H1 (cell line): ENCODE measurements at regions not wholly inside any gene's neighbourhood (a gene's known extent, or its start where the extent isn't known, plus 50 kb on each side); places are given as distances from the start of the nearest gene placed in this dataset.
A peak's percentile ranks its signal among the peaks of the same experiment; 100 is the strongest.

ENCODE experiments used
- CTCF ChIA-PET: fragments of 300-600 bp; sonication (Branson Sonifier 250); formaldehyde crosslinking; loops from one replicate; lab custom pipeline; 2021; ENCODE audit not compliant: partially characterized antibody; lab: Charles Lee
- POLR2A ChIA-PET: fragments of 300-600 bp; sonication (Branson Sonifier 250); formaldehyde crosslinking; loops from one replicate; lab custom pipeline; 2021; ENCODE audit warnings: inconsistent platforms; ENCODE audit not compliant: partially characterized antibody; lab: Charles Lee
- DNase-seq, 2 experiments: peaks; one replicate each; pipeline versions ENCODE4 v3.0.0 to v3.0.0-alpha.2; 2010 to 2022; ENCODE audit warnings: low spot score in 2 of 2, low read depth in 1 of 2, mixed read lengths in 1 of 2
- FAIRE-seq: peaks from 2 replicates; lab custom pipeline; 2011; peaks lifted over from hg19 to GRCh38; lab: Jason Lieb, UNC
- H2AFZ ChIP-seq: 2 replicates; pipeline ENCODE4 v1.8.1; 2012; ENCODE audit warnings: low read length, inconsistent platforms
- H2AK5ac ChIP-seq: 2 replicates; pipeline ENCODE4 v1.6.1; 2013; ENCODE audit warnings: low read depth, low read length
- H2BK120ac ChIP-seq: replicated peaks from 2 replicates; pipeline ENCODE3; 2013; ENCODE audit warnings: low read depth, low read length, inconsistent platforms
- H2BK12ac ChIP-seq: 2 replicates; pipeline ENCODE4 v1.6.1; 2013; ENCODE audit warnings: low read depth, low read length
- H2BK15ac ChIP-seq: 2 replicates; pipeline ENCODE4 v1.6.1; 2013; ENCODE audit warnings: low read length
- H2BK20ac ChIP-seq: 2 replicates; pipeline ENCODE4 v1.6.1; 2013; ENCODE audit warnings: low read length
- H2BK5ac ChIP-seq: 2 replicates; pipeline ENCODE4 v1.6.1; 2013; ENCODE audit warnings: low read depth, low read length
- H3K14ac ChIP-seq: 2 replicates; pipeline ENCODE4 v1.6.1; 2013; ENCODE audit warnings: inconsistent platforms; ENCODE audit not compliant: insufficient read length
- H3K18ac ChIP-seq: 2 replicates; pipeline ENCODE4 v1.6.1; 2013; ENCODE audit warnings: low read length; ENCODE audit errors: extremely low read depth
- H3K23ac ChIP-seq: 2 replicates; pipeline ENCODE4 v1.6.1; 2013; ENCODE audit warnings: inconsistent platforms; ENCODE audit not compliant: insufficient read length
- H3K23me2 ChIP-seq: 2 replicates; pipeline ENCODE4 v1.6.1; 2013; ENCODE audit warnings: low read depth, low read length
- H3K27ac ChIP-seq: 2 replicates; pipeline ENCODE4 v1.6.1; 2011; ENCODE audit warnings: low read depth, low read length, inconsistent platforms
- H3K27me3 ChIP-seq, 4 experiments: replicated peaks in 1 of 4; 1 replicate in 1 of 4; 2 replicates in 3 of 4; pipeline versions ENCODE4 v1.6.1 to v1.8.1; 2011 to 2013; ENCODE audit warnings: low read length in 3 of 4, mild to moderate bottlenecking in 3 of 4, inconsistent platforms in 2 of 4, mixed read lengths in 2 of 4, moderate library complexity in 1 of 4; ENCODE audit not compliant: control insufficient read depth in 3 of 4, insufficient read depth in 3 of 4; ENCODE audit errors: extremely low read depth in 1 of 4
- H3K36me3 ChIP-seq, 4 experiments: 2 replicates each; pipeline versions ENCODE4 v1.6.1 to v1.8.1; 2011 to 2013; ENCODE audit warnings: mild to moderate bottlenecking in 4 of 4, low read length in 3 of 4, moderate library complexity in 2 of 4, control low read depth in 1 of 4, inconsistent platforms in 1 of 4; ENCODE audit not compliant: insufficient read depth in 4 of 4, control insufficient read depth in 2 of 4
- H3K4ac ChIP-seq: replicated peaks from 2 replicates; pipeline ENCODE3; 2013; ENCODE audit warnings: low read length, low read depth, mixed read lengths, inconsistent platforms; ENCODE audit not compliant: insufficient read length
- H3K4me1 ChIP-seq, 4 experiments: replicated peaks in 1 of 4; 1 replicate in 1 of 4; 2 replicates in 3 of 4; pipeline versions ENCODE4 v1.6.1 to v1.8.1; 2011 to 2013; ENCODE audit warnings: low read length in 3 of 4, inconsistent platforms in 2 of 4, mixed read lengths in 1 of 4; ENCODE audit not compliant: insufficient read depth in 4 of 4, control insufficient read depth in 3 of 4
- H3K4me2 ChIP-seq, 2 experiments: 2 replicates each; pipeline versions ENCODE4 v1.6.1 to v1.8.1; 2011 to 2013; ENCODE audit warnings: low read depth in 2 of 2, low read length in 2 of 2, control low read depth in 1 of 2, inconsistent platforms in 1 of 2, mild to moderate bottlenecking in 1 of 2; ENCODE audit not compliant: insufficient read depth in 1 of 2
- H3K4me3 ChIP-seq, 4 experiments: fragments of 200-600, 300-600 bp in 1 of 4; sonication (generic), shearing (Covaris generic), sonication (Bioruptor Twin) in 1 of 4; 2 replicates each; pipeline versions ENCODE4 v1.5.1 to v1.8.1; 2011 to 2016; ENCODE audit warnings: low read length in 4 of 4, low read depth in 3 of 4, control low read depth in 2 of 4, inconsistent platforms in 2 of 4, mild to moderate bottlenecking in 2 of 4, mixed read lengths in 1 of 4, moderate library complexity in 1 of 4; ENCODE audit not compliant: insufficient read depth in 2 of 4; ENCODE audit errors: extremely low read depth in 1 of 4
- H3K56ac ChIP-seq: replicated peaks from 2 replicates; pipeline ENCODE3; 2013; ENCODE audit warnings: low read depth, mild to moderate bottlenecking, mixed read lengths, low read length, inconsistent platforms; ENCODE audit not compliant: insufficient read length
- H3K79me1 ChIP-seq: 2 replicates; pipeline ENCODE4 v1.6.1; 2013; ENCODE audit warnings: low read depth, low read length, control low read depth
- H3K79me2 ChIP-seq, 2 experiments: 2 replicates each; pipeline versions ENCODE4 v1.6.1 to v1.8.1; 2012 to 2013; ENCODE audit warnings: low read length in 2 of 2, mild to moderate bottlenecking in 2 of 2, inconsistent platforms in 1 of 2; ENCODE audit not compliant: insufficient read depth in 2 of 2, control insufficient read depth in 1 of 2
- H3K9ac ChIP-seq, 4 experiments: replicated peaks in 1 of 4; 1 replicate in 1 of 4; 2 replicates in 3 of 4; pipeline versions ENCODE4 v1.6.1 to v1.8.1; 2011 to 2013; ENCODE audit warnings: low read depth in 3 of 4, low read length in 3 of 4, control low read depth in 2 of 4, mild to moderate bottlenecking in 2 of 4, moderate library complexity in 2 of 4, inconsistent platforms in 1 of 4; ENCODE audit errors: extremely low read depth in 1 of 4
- H3K9me3 ChIP-seq, 2 experiments: 2 replicates each; pipeline versions ENCODE4 v1.6.1 to v1.8.1; 2012 to 2013; ENCODE audit warnings: mild to moderate bottlenecking in 2 of 2, moderate library complexity in 2 of 2, control low read depth in 1 of 2, inconsistent platforms in 1 of 2, low read depth in 1 of 2, low read length in 1 of 2, mixed read lengths in 1 of 2; ENCODE audit not compliant: insufficient read depth in 2 of 2
- H4K20me1 ChIP-seq, 2 experiments: replicated peaks in 1 of 2; 2 replicates each; pipeline versions ENCODE3 to v1.8.1; 2011 to 2013; ENCODE audit warnings: inconsistent platforms in 2 of 2, low read length in 2 of 2, mild to moderate bottlenecking in 1 of 2; ENCODE audit not compliant: insufficient read depth in 2 of 2, control insufficient read depth in 1 of 2
- H4K5ac ChIP-seq: 2 replicates; pipeline ENCODE4 v1.6.1; 2013; ENCODE audit warnings: low read length, low read depth, mixed read lengths, inconsistent platforms; ENCODE audit not compliant: insufficient read length
- H4K8ac ChIP-seq: 2 replicates; pipeline ENCODE4 v1.8.0; 2013; ENCODE audit warnings: mild to moderate bottlenecking, moderate library complexity, low read length, inconsistent platforms; ENCODE audit not compliant: insufficient read depth; ENCODE audit errors: extremely low read depth
- H4K91ac ChIP-seq: replicated peaks from 2 replicates; pipeline ENCODE3; 2013; ENCODE audit warnings: low read length, mixed read lengths, inconsistent platforms; ENCODE audit not compliant: insufficient read length
- GTF2F1 ChIP-seq: IDR thresholded peaks from 2 replicates; pipeline ENCODE4 v1.6.1; 2012; ENCODE audit warnings: low read depth, low read length, improper control_type of control experiment, borderline replicate concordance
- JUND ChIP-seq: IDR thresholded peaks from 2 replicates; pipeline ENCODE4 v1.6.1; 2011; ENCODE audit warnings: mild to moderate bottlenecking, improper control_type of control experiment, low read length
- POLR2A ChIP-seq, 2 experiments: IDR thresholded peaks; 1 replicate in 1 of 2; 2 replicates in 1 of 2; pipeline ENCODE4 v1.6.1; 2011; ENCODE audit warnings: low read depth in 2 of 2, low read length in 2 of 2, mild to moderate bottlenecking in 2 of 2; ENCODE audit errors: control extremely low read depth in 1 of 2
- WGBS, 2 experiments: shearing (Covaris generic) in 1 of 2; methylation state at CpG; one replicate each; pipeline versions ENCODE4 v1.1.6 to v1.1.7; 2013 to 2015; ENCODE audit warnings: low lambda C conversion rate in 2 of 2, mixed read lengths in 2 of 2, inconsistent platforms in 1 of 2, low coverage in 1 of 2, missing lambda C conversion rate in 1 of 2; ENCODE audit not compliant: insufficient replicate concordance in 2 of 2, insufficient coverage in 1 of 2, insufficient read length in 1 of 2; ENCODE audit errors: extremely low coverage in 1 of 2, missing lambda C conversion rate in 1 of 2; 5-methylcytosine and 5-hydroxymethylcytosine counted together
- TF ChIP-seq, protein P1 (sequence below): IDR thresholded peaks from 2 replicates; pipeline ENCODE4 v1.6.1; 2011; ENCODE audit warnings: low read depth, mild to moderate bottlenecking, low read length; ENCODE audit not compliant: insufficient read depth
- TF ChIP-seq, protein P2 (sequence below): IDR thresholded peaks from 2 replicates; pipeline ENCODE4 v1.6.1; 2012; ENCODE audit warnings: low read length, inconsistent platforms

DNA sequence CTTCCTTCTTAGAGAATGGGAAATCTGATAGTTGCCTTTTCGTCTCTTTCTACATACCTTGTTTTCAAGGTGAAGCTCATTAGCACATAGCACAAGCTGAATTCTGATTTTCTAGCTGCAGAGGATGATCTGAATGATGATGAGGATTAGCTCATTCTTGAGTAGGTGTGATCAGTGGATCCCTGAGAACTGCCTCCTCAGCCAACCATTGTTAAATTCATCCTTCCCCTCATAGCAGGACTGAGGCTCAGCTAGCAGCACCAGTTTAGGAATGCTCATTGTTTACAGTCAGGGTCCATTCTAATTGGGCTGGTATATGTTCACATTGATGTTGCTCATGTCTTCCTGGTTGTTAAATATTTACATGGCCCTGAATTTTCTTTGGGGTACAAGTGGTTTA, 299.9 kb upstream of the MME start:
- Histone ChIP-seq H3K18ac (no peak overlapping the region), H3K56ac (no peak overlapping the region), H4K91ac (no peak overlapping the region), H2AFZ (peak overlapping the region; percentile 58), H3K4ac (no peak overlapping the region), H3K27me3 (no peaks in the 10 kb centered on the region), H3K14ac (no peak overlapping the region), H3K36me3 (no peaks in the 10 kb centered on the region), H3K23ac (no peak overlapping the region), H3K4me1 (peaks cover 0 to 5% (median 2%) of the 10 kb centered on the region in 4 experiments; a peak in 1 of 7 replicates), H4K8ac (no peak overlapping the region), H2BK15ac (no peak overlapping the region), H3K23me2 (no peaks in the 10 kb centered on the region), H3K79me2 (no peaks in the 10 kb centered on the region), H3K4me3 (no peak overlapping the region), H2AK5ac (no peak overlapping the region), H4K5ac (no peak overlapping the region), H3K27ac (no peak overlapping the region), H4K20me1 (no peaks in the 10 kb centered on the region), H2BK120ac (no peak overlapping the region), H3K4me2 (no peak overlapping the region), H2BK12ac (no peak overlapping the region), H3K9ac (no peak overlapping the region), H3K9me3 (no peaks in the 10 kb centered on the region), H2BK20ac (no peak overlapping the region), H3K79me1 (no peaks in the 10 kb centered on the region), H2BK5ac (no peak overlapping the region)
- ChIA-PET CTCF (interaction anchor here (1.4 kb wide), 1 partner anchor 10 kb away, joined by 3 read pairs; no protein-coding TSS in a partner anchor), POLR2A (no interaction called here)
- DNase-seq (no peak), FAIRE-seq (no peak)
- WGBS, 2 experiments: 69% methylated on average over 1 of the region's 1 CpG; no CpG with 5 or more reads in 1 of the 2 experiments
- no peak for TF ChIP-seq POLR2A (IDR thresholded peaks at IDR 0.05; ENCODE audit: control extremely low read depth in 1 of 2, low read depth in 2 of 2, low read length in 2 of 2)
- TF ChIP-seq, protein P1, sequence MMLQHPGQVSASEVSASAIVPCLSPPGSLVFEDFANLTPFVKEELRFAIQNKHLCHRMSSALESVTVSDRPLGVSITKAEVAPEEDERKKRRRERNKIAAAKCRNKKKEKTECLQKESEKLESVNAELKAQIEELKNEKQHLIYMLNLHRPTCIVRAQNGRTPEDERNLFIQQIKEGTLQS: no peak
- TF ChIP-seq GTF2F1: no peak
- TF ChIP-seq, protein P2, sequence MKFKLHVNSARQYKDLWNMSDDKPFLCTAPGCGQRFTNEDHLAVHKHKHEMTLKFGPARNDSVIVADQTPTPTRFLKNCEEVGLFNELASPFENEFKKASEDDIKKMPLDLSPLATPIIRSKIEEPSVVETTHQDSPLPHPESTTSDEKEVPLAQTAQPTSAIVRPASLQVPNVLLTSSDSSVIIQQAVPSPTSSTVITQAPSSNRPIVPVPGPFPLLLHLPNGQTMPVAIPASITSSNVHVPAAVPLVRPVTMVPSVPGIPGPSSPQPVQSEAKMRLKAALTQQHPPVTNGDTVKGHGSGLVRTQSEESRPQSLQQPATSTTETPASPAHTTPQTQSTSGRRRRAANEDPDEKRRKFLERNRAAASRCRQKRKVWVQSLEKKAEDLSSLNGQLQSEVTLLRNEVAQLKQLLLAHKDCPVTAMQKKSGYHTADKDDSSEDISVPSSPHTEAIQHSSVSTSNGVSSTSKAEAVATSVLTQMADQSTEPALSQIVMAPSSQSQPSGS: no peak
- no peak for TF ChIP-seq JUND
